HUES48 (cell line): ENCODE measurements at regions not wholly inside any gene's neighbourhood (a gene's known extent, or its start where the extent isn't known, plus 50 kb on each side); places are given as distances from the start of the nearest gene placed in this dataset.
"Not testable (repeated sequence)": the region's sequence is repeated elsewhere in the genome, so short reads cannot be mapped to it uniquely, and the experiment has no call there.

ENCODE experiments used
- H3K27ac ChIP-seq: one replicate; pipeline ENCODE4 v1.7.0; 2013; ENCODE audit warnings: low read depth, low read length, inconsistent platforms
- H3K27me3 ChIP-seq: 2 replicates; pipeline ENCODE4 v1.6.1; 2013; ENCODE audit warnings: mild to moderate bottlenecking, low read length; ENCODE audit not compliant: control insufficient read depth, insufficient read depth
- H3K36me3 ChIP-seq: 2 replicates; pipeline ENCODE4 v1.6.1; 2013; ENCODE audit warnings: low read length; ENCODE audit not compliant: control insufficient read depth, insufficient read depth
- H3K4me1 ChIP-seq: 2 replicates; pipeline ENCODE4 v1.6.1; 2013; ENCODE audit warnings: mild to moderate bottlenecking, low read length; ENCODE audit not compliant: control insufficient read depth, insufficient read depth
- H3K4me3 ChIP-seq: 2 replicates; pipeline ENCODE4 v1.5.1; 2013; ENCODE audit warnings: mild to moderate bottlenecking, low read depth, low read length
- H3K9ac ChIP-seq: 2 replicates; pipeline ENCODE4 v1.6.1; 2013; ENCODE audit warnings: mild to moderate bottlenecking, low read depth, low read length, moderate library complexity
- H3K9me3 ChIP-seq: 2 replicates; pipeline ENCODE4 v1.6.1; 2013; ENCODE audit warnings: low read length; ENCODE audit not compliant: control insufficient read depth, insufficient read depth

- Histone ChIP-seq H3K27ac (no peak overlapping the region), H3K4me1 (peaks cover 5% of the 10 kb centered on the region), H3K9ac (no peak overlapping the region), H3K36me3 (no peaks in the 10 kb centered on the region), H3K4me3 (no peak overlapping the region), H3K9me3 (no peaks in the 10 kb centered on the region), H3K27me3 (no peaks in the 10 kb centered on the region)
Observed at GRCh38 chr13:83681547-83681946, 200.7 kb downstream of the SLITRK1 start.

GRCh38 chr13:83677985-83678384 is 204.3 kb downstream of the SLITRK1 start:
- no peaks in the 10 kb centered on the region for H3K27me3 ChIP-seq
- H3K9me3 ChIP-seq: no peaks in the 10 kb centered on the region
- H3K27ac ChIP-seq: no peak overlapping the region
- H3K4me3 ChIP-seq: no peak overlapping the region
- H3K4me1 ChIP-seq: peaks cover 5% of the 10 kb centered on the region
- H3K36me3 ChIP-seq: no peaks in the 10 kb centered on the region
- no peak overlapping the region for H3K9ac ChIP-seq

- H3K27ac ChIP-seq: no peak overlapping the region
- H3K4me3 ChIP-seq: no peak overlapping the region
- no peak overlapping the region for H3K9ac ChIP-seq
- H3K4me1 ChIP-seq: no peaks in the 10 kb centered on the region
- H3K36me3 ChIP-seq: no peaks in the 10 kb centered on the region
- no peaks in the 10 kb centered on the region for H3K27me3 ChIP-seq
- peaks cover 9% of the 10 kb centered on the region; the same call in 1 of the 2 replicates for H3K9me3 ChIP-seq
Observed at GRCh38 chr13:83672612-83673011, 209.7 kb downstream of the SLITRK1 start.

GRCh38 chr13:83667606-83668005 is 214.7 kb downstream of the SLITRK1 start:
- H3K27ac ChIP-seq: no peak overlapping the region
- H3K4me1 ChIP-seq: peaks cover 6% of the 10 kb centered on the region
- no peaks in the 10 kb centered on the region for H3K36me3 ChIP-seq
- H3K9me3 ChIP-seq: peaks cover 9% of the 10 kb centered on the region; the same call in 1 of the 2 replicates
- no peak overlapping the region for H3K9ac ChIP-seq
- H3K27me3 ChIP-seq: no peaks in the 10 kb centered on the region
- no peak overlapping the region for H3K4me3 ChIP-seq

GRCh38 chr13:83666141-83666540 is 216.1 kb downstream of the SLITRK1 start:
- Histone ChIP-seq H3K27ac (no peak overlapping the region), H3K9ac (no peak overlapping the region), H3K4me1 (peaks cover 6% of the 10 kb centered on the region), H3K27me3 (no peaks in the 10 kb centered on the region), H3K4me3 (no peak overlapping the region), H3K9me3 (peaks cover 9% of the 10 kb centered on the region; the same call in 1 of the 2 replicates), H3K36me3 (no peaks in the 10 kb centered on the region)

GRCh38 chr13:83657281-83657680 is 225.0 kb downstream of the SLITRK1 start:
- Histone ChIP-seq H3K27me3 (no peaks in the 10 kb centered on the region), H3K27ac (no peak overlapping the region), H3K4me3 (no peak overlapping the region), H3K36me3 (no peaks in the 10 kb centered on the region), H3K4me1 (no peaks in the 10 kb centered on the region), H3K9me3 (no peaks in the 10 kb centered on the region), H3K9ac (no peak overlapping the region)

- H3K27me3 ChIP-seq, H3K4me3 ChIP-seq, H3K27ac ChIP-seq, H3K9ac ChIP-seq, H3K4me1 ChIP-seq, H3K9me3 ChIP-seq, H3K36me3 ChIP-seq: not testable (repeated sequence)
Observed at GRCh38 chr13:83642617-83643016, 239.7 kb downstream of the SLITRK1 start.

GRCh38 chr13:83634601-83635000 is 247.7 kb downstream of the SLITRK1 start:
- no peaks in the 10 kb centered on the region for H3K36me3 ChIP-seq
- H3K4me1 ChIP-seq: no peaks in the 10 kb centered on the region
- H3K9ac ChIP-seq: no peak overlapping the region
- H3K27me3 ChIP-seq: no peaks in the 10 kb centered on the region
- no peak overlapping the region for H3K4me3 ChIP-seq
- H3K9me3 ChIP-seq: no peaks in the 10 kb centered on the region
- H3K27ac ChIP-seq: no peak overlapping the region

- no peaks in the 10 kb centered on the region for H3K36me3 ChIP-seq
- H3K9me3 ChIP-seq: no peaks in the 10 kb centered on the region
- H3K9ac ChIP-seq: no peak overlapping the region
Observed at GRCh38 chr13:83633746-83634145, 248.5 kb downstream of the SLITRK1 start.

GRCh38 chr13:83622422-83622784 is 259.9 kb downstream of the SLITRK1 start:
- H3K27ac ChIP-seq: no peak overlapping the region
- no peak overlapping the region for H3K9ac ChIP-seq
- H3K9me3 ChIP-seq: no peaks in the 10 kb centered on the region
- H3K27me3 ChIP-seq: no peaks in the 10 kb centered on the region
- no peaks in the 10 kb centered on the region for H3K4me1 ChIP-seq
- H3K36me3 ChIP-seq: no peaks in the 10 kb centered on the region
- H3K4me3 ChIP-seq: no peak overlapping the region

More at GRCh38 chr13:83633746-83634145, 248.5 kb downstream of the SLITRK1 start:
- Histone ChIP-seq H3K4me3 (no peak overlapping the region), H3K27me3 (no peaks in the 10 kb centered on the region), H3K27ac (no peak overlapping the region), H3K4me1 (no peaks in the 10 kb centered on the region)

- Histone ChIP-seq H3K36me3 (no peaks in the 10 kb centered on the region), H3K27ac (no peak overlapping the region), H3K27me3 (no peaks in the 10 kb centered on the region), H3K9ac (no peak overlapping the region), H3K9me3 (no peaks in the 10 kb centered on the region), H3K4me1 (no peaks in the 10 kb centered on the region), H3K4me3 (no peak overlapping the region)
Observed at GRCh38 chr13:83621765-83622421, 260.4 kb downstream of the SLITRK1 start.
